Neural cell (in vitro differentiated cells): ENCODE measurements at regions not wholly inside any gene's neighbourhood (a gene's known extent, or its start where the extent isn't known, plus 50 kb on each side); places are given as distances from the start of the nearest gene placed in this dataset.

Experiments used
- H2AFZ ChIP-seq: fragments of 200-600, 300-800 bp; sonication (generic), shearing (Covaris generic); 2 replicates; pipeline ENCODE4 v1.6.0; 2014; ENCODE audit warnings: low read depth, mild to moderate bottlenecking, antibody characterized with exemption, low read length, moderate library complexity
- H3F3A ChIP-seq: fragments of 200-600 bp; shearing (Covaris generic); 2 replicates; pipeline ENCODE4 v1.6.1; 2016; ENCODE audit warnings: mild to moderate bottlenecking, moderate library complexity, mixed read lengths, antibody characterized with exemption, low read length; ENCODE audit not compliant: insufficient read depth, poor library complexity, severe bottlenecking
- H3K27ac ChIP-seq: fragments of 200-600, 300-800 bp; sonication (generic), shearing (Covaris generic); 2 replicates; pipeline ENCODE4 v1.5.1; 2014; ENCODE audit warnings: mild to moderate bottlenecking, low read length, moderate library complexity
- H3K27me3 ChIP-seq: fragments of 300-800, 200-600 bp; sonication (generic), shearing (Covaris generic); 2 replicates; pipeline ENCODE4 v1.6.0; 2014; ENCODE audit warnings: mild to moderate bottlenecking, low read depth, low read length, moderate library complexity; ENCODE audit not compliant: insufficient read depth
- H3K36me3 ChIP-seq: fragments of 300-800, 200-600 bp; sonication (generic), shearing (Covaris generic); 2 replicates; pipeline ENCODE4 v1.5.1; 2014; ENCODE audit warnings: mild to moderate bottlenecking, antibody characterized with exemption, low read length, moderate library complexity; ENCODE audit not compliant: insufficient read depth
- H3K4me2 ChIP-seq: fragments of 300-800, 200-600 bp; sonication (generic), shearing (Covaris generic); 2 replicates; pipeline ENCODE4 v1.6.0; 2014; ENCODE audit warnings: mild to moderate bottlenecking, low read length
- H3K4me3 ChIP-seq: fragments of 300-800, 200-600 bp; sonication (generic), shearing (Covaris generic); 2 replicates; pipeline ENCODE4 v1.5.1; 2014; ENCODE audit warnings: mild to moderate bottlenecking, low read length, moderate library complexity
- H3K79me2 ChIP-seq: fragments of 200-600 bp; shearing (Covaris generic); replicated peaks from 2 replicates; pipeline ENCODE4 v1.6.0; 2014; ENCODE audit warnings: mild to moderate bottlenecking, low read length, moderate library complexity; ENCODE audit not compliant: insufficient read depth
- H3K9ac ChIP-seq: fragments of 300-800, 200-600 bp; sonication (generic), shearing (Covaris generic); 2 replicates; pipeline ENCODE4 v1.6.1; 2016; ENCODE audit warnings: mild to moderate bottlenecking, low read length, mixed read lengths
- H3K9me2 ChIP-seq: fragments of 200-600 bp; shearing (Covaris generic); 2 replicates; pipeline ENCODE4 v1.6.1; 2016; ENCODE audit warnings: mild to moderate bottlenecking, low read length, mixed read lengths; ENCODE audit not compliant: insufficient read depth
- H3K9me3 ChIP-seq: fragments of 200-600, 300-800 bp; sonication (generic), shearing (Covaris generic); 2 replicates; pipeline ENCODE4 v1.6.1; 2016; ENCODE audit warnings: mild to moderate bottlenecking, mixed run types, low read length, moderate library complexity, mixed read lengths
- H4K20me1 ChIP-seq: fragments of 200-600 bp; shearing (Covaris generic); 2 replicates; pipeline ENCODE4 v1.6.1; 2016; ENCODE audit warnings: mild to moderate bottlenecking, mixed run types; ENCODE audit not compliant: insufficient read depth
- EP300 ChIP-seq: fragments of 450-650 bp; conservative IDR thresholded peaks from 2 replicates; pipeline ENCODE4 v1.6.1; 2014; ENCODE audit warnings: antibody characterized with exemption, mild to moderate bottlenecking, moderate library complexity; ENCODE audit not compliant: poor library complexity, severe bottlenecking
- EZH2 ChIP-seq: fragments of 200-600, 300-800 bp; shearing (Covaris generic), sonication (generic); IDR thresholded peaks from 2 replicates; pipeline ENCODE4 v1.6.1; 2014; ENCODE audit warnings: antibody characterized with exemption, low read length, borderline replicate concordance, mild to moderate bottlenecking; ENCODE audit not compliant: insufficient read depth, poor library complexity, severe bottlenecking
- MXI1 ChIP-seq: fragments of 450-650 bp; conservative IDR thresholded peaks from 2 replicates; pipeline ENCODE4 v1.6.1; 2014; ENCODE audit warnings: antibody characterized with exemption, mild to moderate bottlenecking; ENCODE audit not compliant: poor library complexity, severe bottlenecking
- POLR2AphosphoS5 ChIP-seq: IDR thresholded peaks from 2 replicates; pipeline ENCODE4 v1.6.1; 2012
- RAD21 ChIP-seq: fragments of 450-650 bp; conservative IDR thresholded peaks from 2 replicates; pipeline ENCODE4 v1.6.1; 2014; ENCODE audit warnings: antibody characterized with exemption, mild to moderate bottlenecking, moderate library complexity
- SMC3 ChIP-seq: fragments of 450-650 bp; conservative IDR thresholded peaks from 2 replicates; pipeline ENCODE4 v1.6.1; 2014; ENCODE audit warnings: antibody characterized with exemption, mild to moderate bottlenecking, moderate library complexity; ENCODE audit not compliant: poor library complexity
- TAF1 ChIP-seq: IDR thresholded peaks from 2 replicates; pipeline ENCODE4 v1.6.1; 2012; ENCODE audit warnings: low read depth
- TF ChIP-seq, protein P1 (sequence below): IDR thresholded peaks from 2 replicates; pipeline ENCODE4 v1.6.1; 2012; ENCODE audit warnings: borderline replicate concordance
- TF ChIP-seq, protein P2 (sequence below): fragments of 450-650 bp; IDR thresholded peaks from 2 replicates; pipeline ENCODE4 v1.5.1; 2014; ENCODE audit warnings: antibody characterized with exemption, mild to moderate bottlenecking, moderate library complexity; ENCODE audit not compliant: poor library complexity, severe bottlenecking

DNA sequence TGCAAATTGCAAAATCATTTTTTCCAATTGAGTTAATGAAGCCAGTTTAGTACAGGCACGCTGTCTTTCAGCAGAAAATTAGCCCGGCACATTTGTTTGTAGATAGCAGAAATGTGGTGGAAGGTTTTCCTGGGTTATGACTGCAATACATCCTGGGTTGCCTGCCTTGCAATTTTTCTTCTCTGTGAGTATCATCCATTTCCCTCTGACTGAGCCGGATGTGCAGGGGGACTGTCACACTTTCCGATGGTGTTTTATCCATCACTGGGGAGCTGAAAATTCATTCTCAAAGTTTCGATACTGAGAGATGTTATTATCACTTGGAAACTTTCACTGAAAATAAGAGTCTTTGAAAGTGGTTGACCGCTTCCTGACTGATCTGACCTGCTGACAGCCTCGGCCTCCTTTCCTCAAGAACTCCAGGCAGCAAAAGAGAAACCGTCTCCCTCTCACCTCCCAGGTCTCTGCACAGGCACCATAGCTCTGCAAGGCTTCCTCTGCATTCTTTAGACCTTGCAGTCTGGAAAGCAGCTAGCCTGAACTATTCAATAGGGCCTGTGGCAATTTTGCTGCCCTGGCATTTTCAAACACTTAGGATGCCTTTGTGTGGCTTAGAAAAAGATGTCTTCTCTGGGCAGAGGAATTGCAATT is 320.8 kb upstream of the NRP1 start:
- no peaks in the 10 kb centered on the region for H4K20me1 ChIP-seq
- no peaks in the 10 kb centered on the region for H3K27me3 ChIP-seq
- no peaks in the 10 kb centered on the region for H3K36me3 ChIP-seq
- no peak overlapping the region for H2AFZ ChIP-seq
- no peaks in the 10 kb centered on the region for H3F3A ChIP-seq
- no peaks in the 10 kb centered on the region for H3K79me2 ChIP-seq
- TF ChIP-seq RAD21 (no peak), EZH2 (no peak), POLR2AphosphoS5 (no peak), MXI1 (no peak), EP300 (no peak), SMC3 (no peak), TAF1 (no peak)
- TF ChIP-seq, protein P1, sequence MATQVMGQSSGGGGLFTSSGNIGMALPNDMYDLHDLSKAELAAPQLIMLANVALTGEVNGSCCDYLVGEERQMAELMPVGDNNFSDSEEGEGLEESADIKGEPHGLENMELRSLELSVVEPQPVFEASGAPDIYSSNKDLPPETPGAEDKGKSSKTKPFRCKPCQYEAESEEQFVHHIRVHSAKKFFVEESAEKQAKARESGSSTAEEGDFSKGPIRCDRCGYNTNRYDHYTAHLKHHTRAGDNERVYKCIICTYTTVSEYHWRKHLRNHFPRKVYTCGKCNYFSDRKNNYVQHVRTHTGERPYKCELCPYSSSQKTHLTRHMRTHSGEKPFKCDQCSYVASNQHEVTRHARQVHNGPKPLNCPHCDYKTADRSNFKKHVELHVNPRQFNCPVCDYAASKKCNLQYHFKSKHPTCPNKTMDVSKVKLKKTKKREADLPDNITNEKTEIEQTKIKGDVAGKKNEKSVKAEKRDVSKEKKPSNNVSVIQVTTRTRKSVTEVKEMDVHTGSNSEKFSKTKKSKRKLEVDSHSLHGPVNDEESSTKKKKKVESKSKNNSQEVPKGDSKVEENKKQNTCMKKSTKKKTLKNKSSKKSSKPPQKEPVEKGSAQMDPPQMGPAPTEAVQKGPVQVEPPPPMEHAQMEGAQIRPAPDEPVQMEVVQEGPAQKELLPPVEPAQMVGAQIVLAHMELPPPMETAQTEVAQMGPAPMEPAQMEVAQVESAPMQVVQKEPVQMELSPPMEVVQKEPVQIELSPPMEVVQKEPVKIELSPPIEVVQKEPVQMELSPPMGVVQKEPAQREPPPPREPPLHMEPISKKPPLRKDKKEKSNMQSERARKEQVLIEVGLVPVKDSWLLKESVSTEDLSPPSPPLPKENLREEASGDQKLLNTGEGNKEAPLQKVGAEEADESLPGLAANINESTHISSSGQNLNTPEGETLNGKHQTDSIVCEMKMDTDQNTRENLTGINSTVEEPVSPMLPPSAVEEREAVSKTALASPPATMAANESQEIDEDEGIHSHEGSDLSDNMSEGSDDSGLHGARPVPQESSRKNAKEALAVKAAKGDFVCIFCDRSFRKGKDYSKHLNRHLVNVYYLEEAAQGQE, result no peak
- TF ChIP-seq, protein P2, sequence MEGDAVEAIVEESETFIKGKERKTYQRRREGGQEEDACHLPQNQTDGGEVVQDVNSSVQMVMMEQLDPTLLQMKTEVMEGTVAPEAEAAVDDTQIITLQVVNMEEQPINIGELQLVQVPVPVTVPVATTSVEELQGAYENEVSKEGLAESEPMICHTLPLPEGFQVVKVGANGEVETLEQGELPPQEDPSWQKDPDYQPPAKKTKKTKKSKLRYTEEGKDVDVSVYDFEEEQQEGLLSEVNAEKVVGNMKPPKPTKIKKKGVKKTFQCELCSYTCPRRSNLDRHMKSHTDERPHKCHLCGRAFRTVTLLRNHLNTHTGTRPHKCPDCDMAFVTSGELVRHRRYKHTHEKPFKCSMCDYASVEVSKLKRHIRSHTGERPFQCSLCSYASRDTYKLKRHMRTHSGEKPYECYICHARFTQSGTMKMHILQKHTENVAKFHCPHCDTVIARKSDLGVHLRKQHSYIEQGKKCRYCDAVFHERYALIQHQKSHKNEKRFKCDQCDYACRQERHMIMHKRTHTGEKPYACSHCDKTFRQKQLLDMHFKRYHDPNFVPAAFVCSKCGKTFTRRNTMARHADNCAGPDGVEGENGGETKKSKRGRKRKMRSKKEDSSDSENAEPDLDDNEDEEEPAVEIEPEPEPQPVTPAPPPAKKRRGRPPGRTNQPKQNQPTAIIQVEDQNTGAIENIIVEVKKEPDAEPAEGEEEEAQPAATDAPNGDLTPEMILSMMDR, result no peak
- H3K4me2 ChIP-seq, result no peak overlapping the region
- no peak overlapping the region for H3K9ac ChIP-seq
- no peak overlapping the region for H3K27ac ChIP-seq
- no peaks in the 10 kb centered on the region for H3K9me2 ChIP-seq
- no peak overlapping the region for H3K4me3 ChIP-seq
- H3K9me3 ChIP-seq, result no peaks in the 10 kb centered on the region

DNA sequence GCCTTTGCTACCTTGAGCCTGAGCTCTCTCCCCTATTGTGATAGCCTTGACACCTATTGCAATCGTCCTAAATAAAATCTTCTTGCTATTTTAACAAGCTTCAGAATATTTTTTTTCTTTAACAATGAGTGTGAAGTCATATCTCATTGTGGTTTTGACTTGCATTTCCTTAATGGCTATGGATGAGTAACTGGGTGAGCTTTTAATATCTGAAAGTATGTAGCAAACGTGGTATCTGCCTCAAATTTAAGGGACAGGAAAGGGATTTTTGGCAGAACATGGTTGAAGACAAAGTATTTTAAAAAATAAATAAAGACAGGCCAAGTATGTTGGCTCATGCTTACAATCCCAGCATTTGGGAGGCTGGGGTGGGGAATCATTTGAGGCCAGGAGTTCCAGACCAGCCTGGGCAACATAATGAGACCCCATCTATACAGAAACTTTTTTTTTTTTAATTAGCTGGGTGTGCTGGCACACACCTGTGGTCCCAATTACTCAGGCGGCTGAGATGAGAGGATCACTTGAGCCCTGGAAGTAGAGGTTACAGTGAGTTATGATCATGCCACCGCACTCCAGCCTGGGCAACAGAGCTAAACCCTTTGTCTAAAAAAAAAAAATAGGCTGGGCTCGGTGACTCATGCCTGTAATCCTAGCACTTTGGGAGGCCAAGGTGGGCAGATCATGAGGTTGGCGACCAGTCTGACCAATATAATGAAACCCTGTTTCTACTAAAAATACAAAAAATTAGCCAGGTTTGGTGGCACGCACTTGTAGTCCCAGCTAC is 319.3 kb upstream of the NRP1 start:
- Histone ChIP-seq H3K27ac (no peak overlapping the region), H3K4me3 (no peak overlapping the region), H3K36me3 (no peaks in the 10 kb centered on the region), H3K9me2 (no peaks in the 10 kb centered on the region), H3F3A (no peaks in the 10 kb centered on the region), H3K9ac (no peak overlapping the region), H3K27me3 (no peaks in the 10 kb centered on the region), H3K79me2 (no peaks in the 10 kb centered on the region), H3K9me3 (peaks cover 5% of the 10 kb centered on the region), H4K20me1 (no peaks in the 10 kb centered on the region), H2AFZ (no peak overlapping the region), H3K4me2 (no peak overlapping the region)
- TF ChIP-seq MXI1 (no peak), EZH2 (no peak), SMC3 (no peak), EP300 (no peak), RAD21 (no peak), TAF1 (no peak), POLR2AphosphoS5 (no peak)
- TF ChIP-seq, protein P2, result no peak
- TF ChIP-seq, protein P1, result no peak
